HG03432 (cell line): ENCODE measurements at regions not wholly inside any gene's neighbourhood (a gene's known extent, or its start where the extent isn't known, plus 50 kb on each side); places are given as distances from the start of the nearest gene placed in this dataset.

ENCODE experiments used
- ATAC-seq: cut with Tn5 transposase; IDR thresholded peaks from one replicate; pipeline ENCODE4 v1.9.1; 2021; ENCODE audit warnings: mild to moderate bottlenecking, moderate library complexity; ENCODE audit not compliant: unreplicated experiment

DNA sequence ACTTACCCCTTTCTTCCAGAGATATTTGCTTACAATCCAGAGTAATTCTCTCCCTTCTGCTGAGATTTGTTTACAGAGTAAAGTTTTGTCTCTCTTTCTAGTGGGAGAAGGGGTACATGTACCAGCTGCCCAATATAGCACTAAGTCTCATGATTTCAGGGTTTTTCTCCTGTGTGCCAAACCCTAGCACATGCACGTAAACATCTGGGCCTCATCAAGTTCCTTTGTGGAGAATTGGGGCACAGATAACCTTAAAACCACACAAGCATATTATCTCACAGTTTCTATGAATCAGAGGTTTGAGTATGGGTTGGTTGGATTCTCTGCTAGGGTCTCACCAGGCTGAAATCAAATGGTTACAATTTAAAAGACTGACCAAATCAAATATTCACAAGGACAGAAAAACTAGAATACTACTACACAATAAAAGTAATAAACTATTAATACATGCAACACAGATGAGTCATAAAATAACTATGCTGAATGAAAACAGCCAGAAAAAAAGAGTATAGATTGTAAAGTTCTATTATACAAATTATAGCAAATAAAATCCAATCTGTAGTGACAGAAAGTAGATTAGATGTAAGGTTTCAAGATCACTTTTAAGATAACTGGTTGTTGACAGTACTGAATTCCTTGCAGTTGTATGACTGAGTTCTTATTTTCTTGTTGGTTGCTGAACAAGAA is 347.4 kb upstream of the PTBP2 start:
- ATAC-seq = no peak

DNA sequence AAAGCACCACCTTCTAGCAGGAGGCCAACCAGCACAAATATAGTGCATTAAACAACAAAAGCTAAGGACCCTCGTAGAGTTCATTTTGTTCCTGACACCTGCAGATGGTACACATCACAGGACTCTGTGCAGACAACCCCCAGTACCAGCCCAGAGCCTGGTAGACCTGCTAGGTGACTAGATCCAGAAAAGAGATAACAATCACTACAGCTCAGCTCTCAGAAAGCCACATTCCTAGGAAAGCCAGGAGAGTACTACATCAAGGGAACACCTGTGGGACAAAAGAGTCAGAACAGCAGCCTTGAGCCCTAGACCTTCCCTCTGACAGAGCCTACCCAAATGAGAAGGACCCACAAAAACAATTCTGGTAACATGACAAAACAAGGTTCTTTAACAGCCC is 344.7 kb upstream of the PTBP2 start:
- ATAC-seq = no peak

DNA sequence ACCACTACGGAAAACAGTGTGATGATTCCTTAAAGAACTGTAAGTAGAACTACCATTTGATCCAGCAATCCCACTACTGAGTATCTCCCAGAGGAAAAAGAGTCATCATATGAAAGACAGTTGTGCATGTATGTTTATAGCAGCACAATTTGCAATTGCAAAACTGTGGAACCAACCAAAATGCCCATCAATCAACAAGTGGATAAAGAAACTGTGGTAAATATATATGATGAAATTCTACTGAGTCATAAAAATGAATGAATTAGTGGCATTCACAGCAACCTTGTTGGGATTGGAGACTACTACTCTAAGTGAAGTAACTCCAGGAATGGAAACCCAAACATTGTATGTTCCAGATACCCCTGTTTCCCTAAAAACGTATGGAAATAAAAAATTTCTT is 337.0 kb upstream of the PTBP2 start:
- no peak for ATAC-seq

DNA sequence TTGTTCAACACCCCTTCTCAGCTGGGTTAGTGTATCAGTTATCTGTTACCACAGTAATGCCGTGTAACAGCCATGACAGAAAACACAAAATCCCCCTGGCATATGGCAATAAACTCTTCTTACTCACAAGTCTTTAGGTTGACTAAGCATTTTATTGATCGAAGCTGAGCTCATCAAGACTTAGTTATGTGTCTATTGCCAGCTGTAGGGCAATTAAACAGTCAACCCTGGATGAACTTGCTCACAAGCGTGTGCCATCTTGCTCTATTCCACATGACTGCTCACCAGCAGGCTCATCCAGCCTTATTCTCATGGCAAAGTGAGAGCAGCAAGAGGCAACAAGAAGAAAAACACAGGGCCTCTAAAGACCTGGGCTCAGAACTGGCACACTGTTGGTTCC is 333.8 kb upstream of the PTBP2 start:
- ATAC-seq = no peak

DNA sequence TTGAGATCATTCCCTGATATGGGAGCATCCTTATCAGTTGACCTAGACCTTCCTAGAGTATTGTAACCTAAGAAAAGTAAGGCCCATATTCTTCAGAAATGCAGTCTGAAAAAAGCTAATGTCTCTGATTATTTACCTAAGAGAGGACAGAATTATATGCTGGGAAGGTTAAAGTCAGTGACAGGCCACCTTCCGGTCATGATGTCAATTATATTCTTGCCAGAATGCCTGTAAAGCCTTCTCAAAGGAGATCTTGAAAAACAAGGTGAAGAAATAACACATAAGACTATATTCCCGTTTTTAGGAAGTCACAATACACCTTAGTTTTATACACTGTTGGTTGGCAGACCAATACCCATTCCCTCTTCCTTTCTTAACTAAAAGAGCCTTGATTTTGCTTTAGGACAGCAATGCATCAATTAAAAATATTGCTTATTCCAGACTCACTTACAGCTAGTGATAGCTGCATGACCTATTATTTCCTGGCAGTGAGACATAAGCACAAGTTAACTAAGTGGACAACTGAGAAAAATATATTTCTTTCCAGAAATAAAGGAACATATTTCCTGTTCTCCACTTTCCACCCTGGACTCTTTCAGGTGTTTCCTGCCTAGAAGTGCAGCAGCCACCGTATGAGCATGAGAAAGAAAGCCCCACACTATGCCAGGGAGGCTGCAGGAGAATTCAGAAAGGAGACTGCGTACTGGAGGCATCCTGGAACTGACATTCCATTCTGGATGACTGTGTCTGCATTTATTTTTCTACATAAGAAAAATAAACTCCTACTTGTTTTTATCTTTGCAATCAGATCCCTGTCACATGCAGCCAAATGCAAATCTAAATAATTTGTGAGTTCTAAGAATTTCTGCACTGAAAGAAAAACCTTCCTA is 332.9 kb upstream of the PTBP2 start:
- ATAC-seq = no peak

DNA sequence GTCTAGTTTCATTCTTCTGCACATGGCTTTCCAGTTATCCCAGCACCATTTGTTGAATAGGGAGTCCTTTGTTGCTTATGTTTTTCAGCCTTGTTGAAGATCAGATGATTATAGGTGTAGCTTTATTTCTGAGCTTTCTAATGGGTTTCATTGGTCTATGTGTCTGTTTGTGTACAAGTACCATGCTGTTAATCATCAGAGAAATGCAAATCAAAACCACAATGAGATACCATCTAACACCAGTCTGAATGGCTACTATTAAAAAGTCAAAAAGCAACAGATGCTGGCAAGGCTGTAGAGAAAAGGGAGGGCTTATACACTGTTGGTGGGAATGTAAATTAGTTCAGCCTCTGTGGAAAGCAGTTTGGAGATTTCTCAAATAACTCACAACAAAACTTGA is 321.5 kb upstream of the PTBP2 start:
- ATAC-seq = no peak

DNA sequence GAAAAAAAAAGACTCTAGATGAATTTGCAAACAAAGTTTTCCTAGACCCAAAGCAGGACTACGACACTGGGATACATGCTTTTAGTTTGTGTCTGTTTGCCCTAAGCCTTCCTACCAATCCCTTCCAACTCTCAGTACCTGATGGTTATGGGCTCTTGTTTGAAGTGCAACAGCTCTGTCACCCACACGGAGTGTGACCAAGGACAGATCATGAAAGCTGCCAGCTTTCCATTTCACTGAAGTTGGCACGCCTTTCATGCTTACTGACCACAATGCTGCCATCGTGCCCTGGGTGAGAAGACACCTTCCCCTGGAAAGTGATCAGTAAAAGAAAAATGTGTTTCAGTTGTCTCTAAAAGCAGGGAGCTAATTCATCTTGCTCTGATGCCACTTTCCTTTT is 312.5 kb upstream of the PTBP2 start:
- no peak for ATAC-seq

DNA sequence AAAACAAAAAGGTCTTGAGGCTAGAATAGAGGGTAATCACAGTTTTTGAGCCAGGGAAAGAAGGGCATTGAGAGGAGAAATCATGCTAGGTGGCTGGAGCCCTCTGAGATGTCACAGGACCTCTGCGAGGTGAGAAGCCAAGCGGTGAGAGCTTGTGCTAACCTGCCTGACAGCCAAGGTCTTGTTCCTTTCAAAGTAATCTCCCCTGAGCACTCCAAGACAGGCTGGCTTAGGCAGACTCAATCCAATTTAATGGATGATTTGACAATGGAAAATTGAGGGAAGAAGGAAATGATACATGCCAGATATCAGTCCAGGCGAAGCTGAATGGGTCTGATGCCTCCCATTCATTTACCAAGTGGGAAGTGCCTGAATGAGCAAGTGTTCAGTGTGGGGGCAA is 311.9 kb upstream of the PTBP2 start:
- ATAC-seq = no peak

DNA sequence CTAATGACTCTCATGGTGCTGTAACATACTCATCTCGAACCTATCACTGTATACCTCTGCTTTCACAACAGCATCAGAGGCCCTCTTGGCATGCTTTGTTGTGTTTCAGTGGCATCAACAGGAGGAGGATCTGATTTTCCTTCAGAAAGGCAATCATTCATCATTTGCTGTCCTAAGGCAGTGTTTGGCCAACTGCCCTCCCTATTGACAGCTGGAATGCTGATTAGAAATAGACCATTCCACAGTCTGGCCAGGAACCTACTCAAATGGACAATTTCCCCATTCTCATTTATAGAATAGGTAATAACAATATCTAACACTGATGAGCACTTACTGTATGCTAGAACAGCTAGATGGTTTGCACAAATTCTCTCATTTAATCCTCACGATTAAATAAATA is 310.6 kb upstream of the PTBP2 start:
- no peak for ATAC-seq

DNA sequence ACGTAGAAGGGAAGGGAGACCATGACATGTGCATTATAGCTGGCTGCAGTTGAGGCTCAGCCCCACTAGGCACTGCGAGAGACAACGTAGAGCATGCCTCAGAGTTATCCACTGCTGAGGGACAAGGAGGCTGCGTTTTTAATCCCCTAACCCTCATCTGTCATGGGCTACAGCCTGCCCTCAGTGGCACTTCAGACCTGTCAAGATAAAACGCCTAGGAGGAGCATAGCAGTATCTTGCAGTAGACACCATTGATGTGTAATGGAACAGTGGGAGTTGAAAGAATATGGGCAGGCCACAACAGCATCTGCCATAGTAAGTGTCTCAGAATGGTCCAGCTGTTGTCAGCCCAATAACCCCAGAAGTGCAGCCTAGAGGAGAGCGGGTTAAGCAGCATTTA is 307.0 kb upstream of the PTBP2 start:
- no peak for ATAC-seq

DNA sequence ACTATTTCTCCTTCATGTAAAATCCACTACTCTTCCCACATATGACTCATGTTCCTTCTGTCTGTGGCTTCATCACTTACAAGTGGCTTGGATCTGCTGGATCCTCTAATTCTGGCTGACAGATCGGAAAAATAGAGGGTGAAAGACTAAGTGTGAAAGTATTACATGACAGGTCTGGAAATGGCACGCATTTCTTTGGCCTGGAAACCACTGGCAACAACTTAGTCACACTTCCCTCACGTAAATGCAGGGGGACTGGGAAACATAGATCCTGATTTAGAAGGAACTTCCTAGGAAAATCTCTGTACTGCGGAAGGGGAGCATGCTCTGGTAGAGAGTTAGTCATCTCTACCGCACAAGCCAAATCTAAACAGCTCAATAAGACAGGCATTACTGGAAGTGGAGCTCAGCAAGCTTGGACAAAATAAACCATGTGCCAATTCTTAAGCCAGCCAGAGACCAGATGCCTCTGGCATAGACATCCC is 305.4 kb upstream of the PTBP2 start:
- no peak for ATAC-seq

DNA sequence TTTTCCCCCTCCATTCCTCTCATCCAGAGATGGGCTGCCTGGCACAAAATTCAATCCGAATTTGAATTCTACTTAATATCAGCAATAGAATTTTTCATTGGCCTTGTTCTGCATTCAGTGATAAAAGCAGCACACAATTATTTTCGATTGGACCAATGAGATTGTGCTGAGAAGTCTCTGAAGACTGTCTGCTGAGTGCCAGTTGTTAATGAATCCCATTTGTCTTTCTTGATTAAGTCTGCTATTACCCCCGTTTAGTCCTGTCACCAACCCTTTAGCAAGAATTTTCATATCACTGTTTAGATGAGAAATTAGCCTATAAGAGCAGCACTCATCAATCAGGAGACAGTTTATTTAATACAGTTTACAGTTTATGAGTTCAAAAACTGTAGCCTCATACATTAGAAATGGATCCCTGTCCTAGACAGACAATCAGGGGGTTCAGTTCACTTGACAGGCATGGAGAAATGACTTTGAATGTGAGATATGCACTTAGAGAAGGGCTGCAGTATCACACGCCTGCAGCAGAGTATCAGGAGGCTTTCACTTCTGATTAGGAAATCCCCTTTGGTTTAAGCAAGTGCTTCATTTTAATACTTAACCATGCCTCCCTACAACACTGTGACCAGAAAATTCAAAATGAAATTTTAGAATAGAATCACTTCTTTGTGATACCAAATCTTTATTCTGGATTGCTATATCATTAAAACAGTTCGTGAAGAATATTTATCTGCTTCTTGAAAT is 304.7 kb upstream of the PTBP2 start:
- ATAC-seq = peak; percentile 99

DNA sequence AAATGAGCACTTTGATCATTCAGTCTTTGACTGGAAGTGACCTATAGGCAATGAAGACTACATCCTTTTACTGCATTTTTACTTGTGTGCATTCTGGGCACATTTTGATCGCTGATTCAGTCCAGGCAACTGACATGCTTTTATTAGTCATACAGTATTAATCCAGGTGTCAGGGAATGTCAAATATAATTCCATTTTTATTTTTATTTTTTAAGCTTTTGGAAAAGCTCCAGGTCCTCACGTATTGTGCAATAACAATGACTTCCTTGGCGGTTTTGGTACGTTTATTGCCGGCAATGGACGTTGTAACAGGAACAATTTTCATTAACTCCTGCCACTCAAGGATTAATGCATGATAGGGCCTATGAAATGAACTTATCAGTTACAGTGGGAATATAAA is 302.6 kb upstream of the PTBP2 start:
- no peak for ATAC-seq

DNA sequence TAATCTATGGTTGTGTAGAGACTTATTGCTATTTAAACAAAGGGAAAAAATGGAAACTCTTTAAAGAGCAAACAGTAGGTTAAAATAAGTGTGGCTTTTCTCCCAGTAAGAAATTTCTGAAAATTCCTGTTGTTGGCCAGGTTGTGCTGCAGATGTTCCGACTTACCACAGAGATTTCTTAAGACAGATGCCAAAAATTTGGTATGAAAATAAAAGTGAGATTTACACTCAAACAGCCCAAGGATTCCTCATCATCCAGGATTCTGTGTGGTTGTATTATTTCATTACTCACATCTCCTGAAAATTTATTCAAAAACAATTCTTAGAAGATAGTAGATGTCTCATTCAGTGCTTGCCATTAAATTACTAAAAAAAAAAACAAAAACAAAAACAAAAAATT is 296.7 kb upstream of the PTBP2 start:
- ATAC-seq = no peak

DNA sequence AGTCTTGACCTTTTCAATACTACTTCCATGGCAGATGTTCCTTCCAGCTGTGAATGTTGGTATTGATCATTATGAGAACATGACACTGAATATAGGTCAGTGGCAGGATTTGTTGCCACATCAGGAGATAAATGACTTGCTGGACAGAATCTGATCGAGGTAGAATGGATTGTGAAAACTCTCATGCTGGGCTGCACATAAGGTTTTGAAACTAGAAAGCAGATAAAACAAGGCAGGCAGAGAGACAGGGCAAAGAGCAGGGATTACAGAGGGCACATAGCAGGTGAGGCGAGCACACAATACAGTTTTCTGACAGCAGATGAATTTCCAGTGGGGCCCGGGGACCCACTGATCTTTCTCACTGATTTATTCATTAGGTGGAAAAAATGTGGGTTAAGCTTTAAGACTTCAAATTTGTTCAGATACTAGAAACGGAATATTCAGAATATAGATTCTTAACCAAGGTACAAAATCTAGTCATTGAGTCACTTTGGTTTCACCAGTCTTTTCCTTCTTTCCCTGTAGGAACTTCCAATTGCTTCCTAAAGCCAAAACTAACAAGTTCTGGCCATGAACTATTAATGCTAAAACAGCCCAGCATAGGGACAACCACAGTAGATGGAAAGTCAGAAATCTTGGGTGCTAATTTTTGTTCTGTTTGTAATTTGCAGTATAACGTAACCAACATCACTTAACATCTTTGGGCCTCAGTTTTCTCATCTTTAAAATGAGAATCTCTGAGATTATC is 296.0 kb upstream of the PTBP2 start:
- no peak for ATAC-seq

DNA sequence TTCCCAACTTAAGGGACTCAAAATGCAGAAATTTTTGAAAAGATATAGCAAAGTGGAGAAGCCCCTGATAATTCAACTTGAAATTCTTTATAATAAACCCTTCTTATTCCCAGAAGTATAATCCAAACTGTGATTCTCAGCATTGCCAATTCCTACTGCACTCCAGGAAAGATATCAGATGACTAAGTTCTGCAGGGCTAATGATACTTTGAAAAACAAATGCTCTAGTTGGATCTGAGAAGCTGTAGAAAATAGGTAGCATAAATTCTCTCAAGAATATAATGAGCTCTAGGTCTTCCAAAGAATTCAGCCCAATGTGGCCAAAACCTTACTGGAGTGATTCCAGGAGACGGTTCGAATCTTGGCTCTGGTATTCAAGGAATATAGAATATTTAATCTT is 294.0 kb upstream of the PTBP2 start:
- no peak for ATAC-seq

DNA sequence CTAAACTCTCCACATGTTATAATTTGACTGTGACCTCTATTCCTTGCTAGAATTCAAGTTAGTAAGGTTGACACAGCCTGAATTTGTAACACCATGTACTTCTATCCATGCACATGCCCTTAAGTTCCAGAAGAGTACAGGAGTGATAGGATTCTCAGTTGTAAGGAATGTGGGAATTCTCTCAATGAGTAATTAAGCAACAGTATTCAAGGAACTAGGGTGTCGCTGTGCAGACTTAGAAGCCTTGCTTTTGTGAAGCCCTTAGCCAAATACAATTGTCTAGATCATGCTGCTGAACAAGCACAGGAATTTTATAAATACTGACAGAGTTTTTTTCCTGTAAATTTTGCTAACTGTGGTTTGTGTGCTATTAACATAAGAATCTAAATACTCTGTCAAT is 276.3 kb upstream of the PTBP2 start:
- no peak for ATAC-seq

DNA sequence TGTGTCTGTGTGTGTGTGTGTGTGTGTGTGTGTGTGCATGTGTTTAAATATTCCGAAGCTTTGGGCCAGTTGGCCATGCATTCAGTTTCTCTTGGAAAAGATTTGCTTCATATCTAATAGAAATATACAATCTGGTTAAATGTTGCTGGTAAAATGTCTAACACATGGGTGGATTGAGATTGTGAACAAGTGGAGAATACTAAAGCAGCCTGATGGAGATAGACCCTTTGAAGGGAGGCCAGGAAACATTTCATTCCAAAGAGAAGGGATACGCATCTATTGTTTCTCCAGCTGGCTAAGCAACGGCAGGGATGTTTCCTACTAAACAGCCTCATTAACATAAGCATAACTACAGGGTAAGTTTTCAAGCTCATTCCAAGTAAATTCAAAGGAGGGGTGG is 257.5 kb upstream of the PTBP2 start:
- ATAC-seq = no peak

DNA sequence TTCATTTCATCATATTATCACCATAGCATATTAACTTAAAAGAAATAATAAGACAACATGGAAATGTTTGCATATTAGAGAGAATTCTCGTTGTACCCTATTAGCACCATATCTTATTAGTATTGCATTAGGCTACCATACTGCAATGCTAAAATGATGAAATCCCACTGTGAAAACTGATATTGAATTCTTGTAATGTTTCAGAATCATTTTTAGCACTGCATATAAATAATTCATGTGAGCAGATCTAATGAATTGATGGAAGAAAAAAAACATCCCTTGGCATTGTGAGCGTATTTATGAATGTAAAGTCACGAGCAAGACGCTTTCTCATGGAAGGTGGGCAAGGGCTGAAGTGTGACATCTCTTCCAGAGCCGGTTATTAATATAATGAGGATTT is 257.1 kb upstream of the PTBP2 start:
- ATAC-seq = no peak

DNA sequence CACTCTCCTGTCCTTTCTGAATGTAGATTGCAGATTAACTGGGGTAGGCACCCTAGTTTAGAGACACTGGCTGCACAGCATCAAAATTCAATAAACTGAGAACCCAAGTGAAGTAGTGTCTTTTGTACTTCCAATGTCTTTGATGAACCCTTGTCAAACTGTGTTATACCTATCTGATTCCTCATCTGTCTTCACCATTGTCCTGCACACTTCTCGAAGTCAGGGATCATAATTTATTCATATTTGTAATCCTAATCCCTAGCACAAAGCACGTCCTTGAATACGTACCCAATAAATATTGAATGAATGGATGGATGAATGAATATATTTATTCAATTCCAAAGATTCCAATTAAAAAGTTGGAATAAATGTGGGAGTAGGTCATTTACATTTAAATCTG is 256.6 kb upstream of the PTBP2 start:
- ATAC-seq = no peak

DNA sequence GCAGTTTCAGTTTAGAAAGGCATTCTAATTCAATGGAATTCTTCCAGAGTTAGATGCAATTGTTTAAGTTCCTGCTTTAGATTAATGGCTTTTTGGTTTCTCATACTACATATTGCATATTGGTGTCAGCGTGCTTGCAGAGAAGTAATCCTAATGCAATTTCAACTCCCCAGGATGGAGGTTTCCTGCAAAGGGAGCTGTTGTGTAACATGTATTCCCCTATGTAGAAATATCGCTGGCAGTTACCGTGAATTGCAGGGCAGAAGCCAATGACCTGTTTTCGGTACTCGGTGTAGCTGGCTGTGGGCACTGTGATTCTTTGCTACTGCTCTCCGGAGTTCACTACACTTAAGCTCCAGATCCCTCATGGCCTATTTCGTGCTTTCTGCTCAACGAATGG is 256.1 kb upstream of the PTBP2 start:
- ATAC-seq = no peak
